Astrocyte (in vitro differentiated cells and primary cell): ENCODE measurements at regions not wholly inside any gene's neighbourhood (a gene's known extent, or its start where the extent isn't known, plus 50 kb on each side); places are given as distances from the start of the nearest gene placed in this dataset.

Experiments
- DNase-seq: peaks from one replicate; pipeline ENCODE4 v3.0.0-alpha.2; 2010; ENCODE audit warnings: low read depth
- FAIRE-seq: peaks from 2 replicates; lab custom pipeline; 2011; peaks lifted over from hg19 to GRCh38; lab: Jason Lieb, UNC
- H2AFZ ChIP-seq: 2 replicates; pipeline ENCODE4 v1.6.0; 2012; ENCODE audit warnings: low read depth, low read length, inconsistent platforms
- H3K27ac ChIP-seq: 2 replicates; pipeline ENCODE4 v1.5.1; 2011; ENCODE audit warnings: low read depth, low read length, inconsistent platforms
- H3K27me3 ChIP-seq: 2 replicates; pipeline ENCODE4 v1.6.0; 2011; ENCODE audit warnings: low read length, inconsistent platforms; ENCODE audit not compliant: insufficient read depth
- H3K36me3 ChIP-seq: 2 replicates; pipeline ENCODE4 v1.5.1; 2011; ENCODE audit warnings: low read length, inconsistent platforms; ENCODE audit not compliant: insufficient read depth
- H3K4me1 ChIP-seq: 2 replicates; pipeline ENCODE4 v1.5.1; 2011; ENCODE audit warnings: low read length, inconsistent platforms; ENCODE audit not compliant: insufficient read depth
- H3K4me2 ChIP-seq: 2 replicates; pipeline ENCODE4 v1.6.0; 2012; ENCODE audit warnings: low read length, inconsistent platforms
- H3K4me3 ChIP-seq: 2 replicates; pipeline ENCODE4 v1.5.1; 2011; ENCODE audit warnings: low read depth, mild to moderate bottlenecking, low read length, inconsistent platforms; ENCODE audit not compliant: insufficient read depth
- H3K79me2 ChIP-seq: 2 replicates; pipeline ENCODE4 v1.6.0; 2012; ENCODE audit warnings: mild to moderate bottlenecking, low read length, inconsistent platforms; ENCODE audit not compliant: insufficient read depth
- H3K9ac ChIP-seq: 2 replicates; pipeline ENCODE4 v1.6.0; 2012; ENCODE audit warnings: mild to moderate bottlenecking, low read length, inconsistent platforms
- H3K9me3 ChIP-seq: 2 replicates; pipeline ENCODE4 v1.5.1; 2012; ENCODE audit warnings: low read depth, mild to moderate bottlenecking, low read length, inconsistent platforms; ENCODE audit not compliant: insufficient read depth
- H4K20me1 ChIP-seq: 2 replicates; pipeline ENCODE4 v1.6.0; 2012; ENCODE audit warnings: low read length, inconsistent platforms; ENCODE audit not compliant: insufficient read depth
- H3K27ac Mint-ChIP-seq: one replicate; pipeline ENCODE4 v1.8.0; 2021; ENCODE audit warnings: mild to moderate bottlenecking, mixed read lengths; ENCODE audit not compliant: unreplicated experiment
- H3K27me3 Mint-ChIP-seq: one replicate; pipeline ENCODE4 v1.8.0; 2021; ENCODE audit warnings: low read depth, mixed read lengths; ENCODE audit not compliant: unreplicated experiment
- H3K36me3 Mint-ChIP-seq: one replicate; pipeline ENCODE4 v1.8.0; 2021; ENCODE audit warnings: low read depth, mixed read lengths; ENCODE audit not compliant: unreplicated experiment
- H3K4me1 Mint-ChIP-seq: one replicate; pipeline ENCODE4 v1.8.0; 2021; ENCODE audit warnings: low read depth, mixed read lengths; ENCODE audit not compliant: unreplicated experiment
- H3K4me3 Mint-ChIP-seq: one replicate; pipeline ENCODE4 v1.8.0; 2021; ENCODE audit warnings: mild to moderate bottlenecking, moderate library complexity, mixed read lengths; ENCODE audit not compliant: unreplicated experiment
- H3K9me3 Mint-ChIP-seq: one replicate; pipeline ENCODE4 v1.8.0; 2021; ENCODE audit warnings: mild to moderate bottlenecking, mixed read lengths; ENCODE audit not compliant: unreplicated experiment
- CTCF ChIP-seq: IDR thresholded peaks from 2 replicates; pipeline ENCODE4 v1.5.1; 2011; ENCODE audit warnings: low read depth, mild to moderate bottlenecking, inconsistent platforms, low read length, moderate library complexity; ENCODE audit not compliant: insufficient read depth
- EZH2 ChIP-seq: IDR thresholded peaks from 2 replicates; pipeline ENCODE4 v1.6.1; 2012; ENCODE audit warnings: mild to moderate bottlenecking, low read length, inconsistent platforms; ENCODE audit not compliant: insufficient read depth

- peaks cover 5% of the 10 kb centered on the region for H3K9me3 Mint-ChIP-seq
- peaks cover 16% of the 10 kb centered on the region for H3K4me1 Mint-ChIP-seq
- Histone ChIP-seq H3K27ac (no peak overlapping the region), H3K9ac (no peak overlapping the region), H3K4me3 (no peak overlapping the region), H2AFZ (no peak overlapping the region), H3K36me3 (no peaks in the 10 kb centered on the region), H3K4me1 (peaks cover under 1% of the 10 kb centered on the region), H3K27me3 (no peaks in the 10 kb centered on the region), H3K4me2 (no peak overlapping the region), H3K79me2 (no peaks in the 10 kb centered on the region), H4K20me1 (no peaks in the 10 kb centered on the region), H3K9me3 (no peaks in the 10 kb centered on the region)
- no peak overlapping the region for H3K4me3 Mint-ChIP-seq
- no peaks in the 10 kb centered on the region for H3K36me3 Mint-ChIP-seq
- H3K27me3 Mint-ChIP-seq = peaks cover 21% of the 10 kb centered on the region
- no peak for FAIRE-seq
- DNase-seq = no peak
- no peak for TF ChIP-seq CTCF
- TF ChIP-seq EZH2 = no peak
- H3K27ac Mint-ChIP-seq = no peak overlapping the region
These were observed 155.9 kb downstream of the FGF18 start for GRCh38 chr5:171575386-171575785.

DNA sequence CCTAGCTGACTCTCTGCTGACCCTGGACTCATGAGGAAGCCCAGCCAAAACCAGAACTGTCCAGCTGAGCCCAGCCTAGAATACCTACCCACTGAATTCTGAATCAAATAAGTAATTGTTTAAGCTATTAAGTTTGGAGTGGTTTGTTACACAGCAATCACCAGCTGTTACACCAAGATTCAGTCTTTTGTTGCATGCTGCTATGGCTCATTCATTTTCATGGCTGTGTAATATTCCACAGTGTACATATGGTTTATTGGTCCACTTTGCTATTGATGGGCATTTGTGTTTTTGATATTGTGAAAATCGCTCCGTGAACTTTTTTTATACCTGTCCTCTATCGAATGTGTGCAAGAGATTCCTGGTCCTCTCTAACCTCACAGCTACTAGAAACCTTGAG lies 156.4 kb downstream of the FGF18 start:
- H3K27ac ChIP-seq = no peak overlapping the region
- Mint-ChIP-seq H3K4me1 (peaks cover 20% of the 10 kb centered on the region), H3K27me3 (peaks cover 21% of the 10 kb centered on the region), H3K27ac (no peak overlapping the region), H3K4me3 (no peak overlapping the region), H3K9me3 (peaks cover 5% of the 10 kb centered on the region), H3K36me3 (no peaks in the 10 kb centered on the region)
- H3K4me3 ChIP-seq = no peak overlapping the region
- H3K27me3 ChIP-seq = no peaks in the 10 kb centered on the region
- no peak for FAIRE-seq
- no peaks in the 10 kb centered on the region for H3K36me3 ChIP-seq
- H3K9me3 ChIP-seq = no peaks in the 10 kb centered on the region
- TF ChIP-seq EZH2 = no peak
- no peak for TF ChIP-seq CTCF
- no peak overlapping the region for H3K4me2 ChIP-seq
- H2AFZ ChIP-seq = no peak overlapping the region
- no peaks in the 10 kb centered on the region for H3K79me2 ChIP-seq
- DNase-seq = no peak
- peaks cover 5% of the 10 kb centered on the region for H3K4me1 ChIP-seq
- no peaks in the 10 kb centered on the region for H4K20me1 ChIP-seq
- H3K9ac ChIP-seq = no peak overlapping the region

DNA sequence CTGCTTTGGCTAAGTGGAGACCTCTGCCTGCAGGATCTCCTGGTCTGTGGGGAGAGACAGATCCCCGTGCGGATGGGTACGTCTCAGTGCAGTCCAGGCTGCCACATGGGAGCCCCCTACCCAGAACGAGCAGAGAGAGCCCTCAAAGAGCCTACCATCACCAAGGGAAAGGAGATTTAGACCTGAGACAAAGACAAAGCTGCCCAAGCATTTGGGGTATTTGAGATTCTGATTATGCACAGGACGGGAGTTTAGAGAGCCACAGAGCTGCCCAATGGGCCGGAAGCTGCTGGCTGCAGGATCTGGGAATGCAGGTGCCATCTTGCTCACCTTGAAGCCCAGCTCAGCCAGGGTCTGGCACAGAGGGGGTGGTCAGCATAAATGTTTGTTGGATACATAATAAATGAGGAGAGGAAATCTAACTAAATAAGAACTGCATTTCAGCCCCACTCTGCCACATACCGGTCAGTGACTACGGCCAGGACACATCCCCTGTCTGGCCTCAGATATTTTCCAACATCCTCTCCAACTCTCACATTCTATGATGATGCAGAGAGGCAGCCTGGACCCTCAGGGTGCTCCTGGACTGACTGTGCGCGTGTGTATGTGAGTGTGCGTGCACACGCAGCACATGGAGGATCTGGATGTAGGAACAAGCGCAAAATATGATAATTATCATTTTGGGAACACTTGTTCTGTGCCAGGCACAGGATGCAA lies 157.8 kb downstream of the FGF18 start:
- Mint-ChIP-seq H3K9me3 (peaks cover 5% of the 10 kb centered on the region), H3K27me3 (peaks cover 21% of the 10 kb centered on the region)
- FAIRE-seq = no peak

More for the DNA sequence above, 157.8 kb downstream of the FGF18 start:
- Histone ChIP-seq H2AFZ (no peak overlapping the region), H3K9me3 (no peaks in the 10 kb centered on the region), H3K36me3 (no peaks in the 10 kb centered on the region), H3K4me3 (no peak overlapping the region), H3K27me3 (peaks cover 1% of the 10 kb centered on the region), H4K20me1 (no peaks in the 10 kb centered on the region), H3K79me2 (no peaks in the 10 kb centered on the region), H3K27ac (no peak overlapping the region), H3K9ac (no peak overlapping the region), H3K4me2 (no peak overlapping the region), H3K4me1 (peaks cover 5% of the 10 kb centered on the region)
- no peak for DNase-seq
- Mint-ChIP-seq H3K27ac (no peak overlapping the region), H3K4me1 (peaks cover 18% of the 10 kb centered on the region), H3K36me3 (peaks cover under 1% of the 10 kb centered on the region), H3K4me3 (no peak overlapping the region)
- TF ChIP-seq EZH2 (no peak), CTCF (no peak)
